ENCODE measurements at regions not wholly inside any gene's neighbourhood (a gene's known extent, or its start where the extent isn't known, plus 50 kb on each side); places are given as distances from the start of the nearest gene placed in this dataset.

GRCh38 chr13:105579821-105580710, 955.4 kb downstream of the EFNB2 start:
- H3K27ac ChIP-seq, result no peak overlapping the region
- intact Hi-C loops (cut with DNase I), result no loop called here
- TF ChIP-seq CTCF (IDR thresholded peaks at IDR 0.05), result no peak
- peaks cover 0 to 4% of the 10 kb centered on the region in 2 donors for H3K4me1 ChIP-seq
- no peaks in the 10 kb centered on the region for H3K36me3 ChIP-seq
- no peaks in the 10 kb centered on the region for H3K27me3 ChIP-seq
- no peak overlapping the region for H3K4me3 ChIP-seq
- DNase-seq (ENCODE audit: low spot score in 2 of 2), result no peak
- H3K9me3 ChIP-seq, result no peaks in the 10 kb centered on the region

GRCh38 chr13:105573136-105573535, 962.3 kb downstream of the EFNB2 start:
- Histone ChIP-seq H3K36me3 (no peaks in the 10 kb centered on the region), H3K4me3 (no peak overlapping the region), H3K4me1 (no peaks in the 10 kb centered on the region), H3K27ac (no peak overlapping the region), H3K27me3 (no peaks in the 10 kb centered on the region), H3K9me3 (no peaks in the 10 kb centered on the region)
- intact Hi-C loops (cut with DNase I), result no loop called here
- no peak for DNase-seq (ENCODE audit: low spot score in 2 of 2)
- TF ChIP-seq CTCF (IDR thresholded peaks at IDR 0.05), result no peak

DNA sequence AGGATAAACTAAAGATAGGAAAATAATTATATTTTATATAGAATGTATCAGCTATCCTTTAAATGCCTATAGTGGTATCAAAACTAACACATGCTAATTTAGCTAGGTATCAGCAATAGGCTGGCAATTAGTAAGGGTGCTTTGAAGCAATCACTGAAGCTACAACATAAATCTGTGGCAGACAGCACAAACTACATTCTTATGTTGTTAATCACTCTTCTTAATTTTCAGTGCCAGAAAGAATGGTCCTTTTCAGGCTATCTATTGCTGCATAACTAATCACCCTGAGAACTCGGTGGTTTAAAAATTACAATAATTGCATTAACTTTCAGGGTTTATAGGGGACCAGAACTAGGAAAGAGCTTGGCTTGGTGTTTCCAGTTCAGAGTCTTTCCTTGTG, 963.1 kb downstream of the EFNB2 start:
- H3K9me3 ChIP-seq, result no peaks in the 10 kb centered on the region
- no peaks in the 10 kb centered on the region for H3K4me1 ChIP-seq
- DNase-seq (ENCODE audit: low spot score in 2 of 2), result no peak
- no peaks in the 10 kb centered on the region for H3K27me3 ChIP-seq
- H3K27ac ChIP-seq, result no peak overlapping the region
- no peaks in the 10 kb centered on the region for H3K36me3 ChIP-seq
- no peak overlapping the region for H3K4me3 ChIP-seq
- intact Hi-C loops (cut with DNase I), result no loop called here
- no peak for TF ChIP-seq CTCF (IDR thresholded peaks at IDR 0.05)

DNA sequence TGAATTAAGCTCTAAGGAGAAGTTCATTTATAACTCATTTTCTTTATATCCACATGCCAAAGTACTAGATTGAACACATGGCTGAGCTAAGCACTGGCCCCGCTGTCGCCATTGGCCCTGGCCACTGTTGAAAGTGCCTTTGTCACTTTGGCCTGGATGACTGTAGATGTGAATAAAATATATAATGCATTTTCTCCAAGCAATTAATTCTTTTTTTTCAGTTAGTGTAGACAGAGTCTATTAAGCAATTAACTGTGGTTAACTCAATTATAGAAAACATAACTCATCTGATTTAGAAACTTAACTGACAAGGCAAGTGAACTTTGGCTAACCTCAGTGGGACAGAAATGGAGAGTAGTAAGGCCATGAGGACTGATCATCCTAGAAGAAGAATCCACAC, 965.6 kb downstream of the EFNB2 start:
- TF ChIP-seq CTCF (IDR thresholded peaks at IDR 0.05), result no peak
- Histone ChIP-seq H3K9me3 (no peaks in the 10 kb centered on the region), H3K36me3 (no peaks in the 10 kb centered on the region), H3K4me1 (no peaks in the 10 kb centered on the region), H3K27me3 (no peaks in the 10 kb centered on the region), H3K27ac (no peak overlapping the region), H3K4me3 (no peak overlapping the region)
- intact Hi-C loops (cut with DNase I), result no loop called here
- no peak for DNase-seq (ENCODE audit: low spot score in 2 of 2)

GRCh38 chr13:105567951-105568525, 967.4 kb downstream of the EFNB2 start:
- H3K4me3 ChIP-seq, result no peak overlapping the region
- H3K27ac ChIP-seq, result no peak overlapping the region
- no peaks in the 10 kb centered on the region for H3K27me3 ChIP-seq
- H3K9me3 ChIP-seq, result no peaks in the 10 kb centered on the region
- H3K4me1 ChIP-seq, result no peaks in the 10 kb centered on the region
- no peak for TF ChIP-seq CTCF (IDR thresholded peaks at IDR 0.05)
- intact Hi-C loops (cut with DNase I), result no loop called here
- no peak for DNase-seq (ENCODE audit: low spot score in 2 of 2)
- no peaks in the 10 kb centered on the region for H3K36me3 ChIP-seq

Measured in ascending aorta (tissue), 2 donors.